Transverse colon (tissue), 4 donors: ENCODE measurements at regions not wholly inside any gene's neighbourhood (a gene's known extent, or its start where the extent isn't known, plus 50 kb on each side); places are given as distances from the start of the nearest gene placed in this dataset.
A peak's percentile ranks its signal among the peaks of the same experiment; 100 is the strongest.

Source experiments
- DNase-seq: peaks from one replicate; pipeline ENCODE4 v3.0.0-alpha.2; 2019
- H3K27ac ChIP-seq, 4 donors: fragments of 200-600 bp; sonication (generic); 2 replicates each; pipeline ENCODE4 v1.5.1; 2016 to 2018; ENCODE audit warnings: inconsistent platforms in 4 of 4
- H3K27me3 ChIP-seq: fragments of 200-600 bp; sonication (generic); 2 replicates; pipeline ENCODE4 v1.5.1; 2017; ENCODE audit warnings: inconsistent platforms
- H3K36me3 ChIP-seq, 4 donors: fragments of 200-600 bp; sonication (generic); 2 replicates each; pipeline ENCODE4 v1.5.1; 2017 to 2019; ENCODE audit warnings: inconsistent platforms in 4 of 4
- H3K4me1 ChIP-seq, 4 donors: fragments of 200-600 bp; sonication (generic); 2 replicates each; pipeline ENCODE4 v1.5.1; 2017 to 2020; ENCODE audit warnings: inconsistent platforms in 4 of 4
- H3K4me3 ChIP-seq, 4 donors: fragments of 200-600 bp; sonication (generic); 1 replicate in 1 of 4; 2 replicates in 3 of 4; pipeline versions ENCODE4 v1.5.1 to v1.6.1; 2017 to 2019; ENCODE audit warnings: inconsistent platforms in 4 of 4
- H3K9me3 ChIP-seq, 2 donors: fragments of 200-600 bp; sonication (generic); 2 replicates each; pipeline ENCODE4 v1.5.1; 2017 to 2019; ENCODE audit warnings: inconsistent platforms in 2 of 2
- EP300 ChIP-seq: sonication (generic); formaldehyde crosslinking; IDR thresholded peaks from one replicate; pipeline ENCODE4 v1.6.1; 2017; ENCODE audit warnings: antibody characterized with exemption, low read depth
- POLR2A ChIP-seq: fragments of 450-650 bp; IDR thresholded peaks from one replicate; pipeline ENCODE4 v1.6.1; 2016; ENCODE audit warnings: antibody characterized with exemption, mild to moderate bottlenecking, moderate library complexity
- POLR2AphosphoS5 ChIP-seq, 3 donors: sonication (generic); formaldehyde crosslinking; IDR thresholded peaks; one replicate each; pipeline ENCODE4 v1.6.1; 2016; ENCODE audit warnings: antibody characterized with exemption in 3 of 3
- WGBS, 2 donors: methylation state at CpG; one replicate each; pipeline ENCODE4 v1.1.5; 2018; ENCODE audit warnings: low coverage in 1 of 2; 5-methylcytosine and 5-hydroxymethylcytosine counted together
- in situ Hi-C, 4 donors: fragments of 200-750 bp; cut with MboI; loops; one replicate each; pipeline versions ENCODE4 v1.15.0 to v1.15.1; 2017; ENCODE audit warnings: low sequenced_read_pairs in 3 of 4, low pct_ligation_motif_present in 1 of 4, low pct_unique_long_range_greater_than_20kb in 1 of 4
- intact Hi-C: fragments of 100-400 bp; cut with DNase I; formaldehyde crosslinking; loops from one replicate; pipeline ENCODE4 v1.15.1; 2023; ENCODE audit warnings: low total_unique reads
- small RNA-seq, 4 donors: library from RNA; depleted of rRNA; stranded (forward); fragments of <200 nt; gene quantifications; one replicate each; pipeline ENCODE3, GENCODE V24; 2016
- TF ChIP-seq, protein P1 (sequence below), 5 experiments: fragments of 200-600 bp in 3 of 5; fragments of 450-650 bp in 2 of 5; sonication (generic) in 3 of 5; IDR thresholded peaks; 1 replicate in 2 of 5; 2 replicates in 3 of 5; pipeline ENCODE4 v1.5.1; 2016 to 2017; ENCODE audit warnings: antibody characterized with exemption in 5 of 5, inconsistent platforms in 3 of 5, mild to moderate bottlenecking in 2 of 5, moderate library complexity in 1 of 5

- intact Hi-C loops = no loop called here
- H3K27me3 ChIP-seq = no peaks in the 10 kb centered on the region
- H3K9me3 ChIP-seq = no peaks in the 10 kb centered on the region
- peaks cover 4 to 17% (median 9%) of the 10 kb centered on the region in 4 donors for H3K4me1 ChIP-seq
- H3K27ac ChIP-seq = peak overlapping the region in 3 of 4 donors; percentile 34 to 69 (median 38)
- TF ChIP-seq POLR2A = no peak
- TF ChIP-seq POLR2AphosphoS5 (IDR thresholded peaks at IDR 0.05) = no peak
- TF ChIP-seq, protein P1, sequence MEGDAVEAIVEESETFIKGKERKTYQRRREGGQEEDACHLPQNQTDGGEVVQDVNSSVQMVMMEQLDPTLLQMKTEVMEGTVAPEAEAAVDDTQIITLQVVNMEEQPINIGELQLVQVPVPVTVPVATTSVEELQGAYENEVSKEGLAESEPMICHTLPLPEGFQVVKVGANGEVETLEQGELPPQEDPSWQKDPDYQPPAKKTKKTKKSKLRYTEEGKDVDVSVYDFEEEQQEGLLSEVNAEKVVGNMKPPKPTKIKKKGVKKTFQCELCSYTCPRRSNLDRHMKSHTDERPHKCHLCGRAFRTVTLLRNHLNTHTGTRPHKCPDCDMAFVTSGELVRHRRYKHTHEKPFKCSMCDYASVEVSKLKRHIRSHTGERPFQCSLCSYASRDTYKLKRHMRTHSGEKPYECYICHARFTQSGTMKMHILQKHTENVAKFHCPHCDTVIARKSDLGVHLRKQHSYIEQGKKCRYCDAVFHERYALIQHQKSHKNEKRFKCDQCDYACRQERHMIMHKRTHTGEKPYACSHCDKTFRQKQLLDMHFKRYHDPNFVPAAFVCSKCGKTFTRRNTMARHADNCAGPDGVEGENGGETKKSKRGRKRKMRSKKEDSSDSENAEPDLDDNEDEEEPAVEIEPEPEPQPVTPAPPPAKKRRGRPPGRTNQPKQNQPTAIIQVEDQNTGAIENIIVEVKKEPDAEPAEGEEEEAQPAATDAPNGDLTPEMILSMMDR (IDR thresholded peaks at IDR 0.05) = no peak
- TF ChIP-seq EP300 = no peak
- in situ Hi-C loops = loop anchor here in 2 of 4 donors (25.0 kb wide), 1 partner anchor 1256 kb away; no protein-coding TSS in a partner anchor
- WGBS, 2 donors = 46 to 68% methylated on average over 4 of the region's 4 CpGs
- H3K36me3 ChIP-seq = no peaks in the 10 kb centered on the region
- no peak for DNase-seq
- H3K4me3 ChIP-seq = no peak overlapping the region
Measured at GRCh38 chr9:86406366-86406765, 52.2 kb upstream of the TUT7 start.

- peaks cover 4 to 17% (median 9%) of the 10 kb centered on the region in 4 donors for H3K4me1 ChIP-seq
- no peaks in the 10 kb centered on the region for H3K36me3 ChIP-seq
- DNase-seq = no peak
- intact Hi-C loops (no loop called here), in situ Hi-C loops (loop anchor here in 2 of 4 donors (25.0 kb wide), 1 partner anchor 1256 kb away; no protein-coding TSS in a partner anchor)
- 41 to 48% methylated on average over 4 of the region's 4 CpGs for WGBS, 2 donors
- H3K27me3 ChIP-seq = no peaks in the 10 kb centered on the region
- H3K4me3 ChIP-seq = no peak overlapping the region
- peak overlapping the region in 3 of 4 donors; percentile 34 to 69 (median 38) for H3K27ac ChIP-seq
- TF ChIP-seq POLR2AphosphoS5 (IDR thresholded peaks at IDR 0.05) = no peak
- TF ChIP-seq POLR2A = no peak
- TF ChIP-seq, protein P1 (IDR thresholded peaks at IDR 0.05) = no peak
- H3K9me3 ChIP-seq = no peaks in the 10 kb centered on the region
Measured at GRCh38 chr9:86405926-86406325, 51.7 kb upstream of the TUT7 start.

DNA sequence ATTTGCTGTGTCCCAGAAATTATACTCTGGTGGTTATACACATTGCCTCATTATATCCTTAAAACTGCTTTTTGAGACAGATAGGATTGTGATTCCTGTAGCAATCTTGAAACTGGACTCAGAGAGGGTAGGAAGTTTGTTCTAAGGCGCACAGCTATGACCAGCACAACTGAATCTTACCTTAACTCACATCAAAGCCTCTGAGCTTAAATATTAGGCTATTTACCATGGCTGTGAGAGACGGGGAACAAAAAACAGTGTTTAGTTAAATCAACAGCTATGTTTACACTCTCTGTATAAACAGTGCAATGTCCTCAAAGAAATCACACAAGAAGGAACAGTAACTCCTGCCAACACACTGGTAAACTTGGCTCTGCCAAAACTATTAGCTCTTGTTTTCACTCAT, 50.9 kb upstream of the TUT7 start:
- Histone ChIP-seq H3K27me3 (no peaks in the 10 kb centered on the region), H3K9me3 (no peaks in the 10 kb centered on the region), H3K27ac (no peak overlapping the region), H3K4me3 (no peak overlapping the region), H3K4me1 (peaks cover 4 to 17% (median 9%) of the 10 kb centered on the region in 4 donors), H3K36me3 (no peaks in the 10 kb centered on the region)
- 40% methylated on average over 2 of the region's 2 CpGs; no CpG with 5 or more reads in 1 of the 2 donors for WGBS, 2 donors
- DNase-seq = no peak
- intact Hi-C loops = no loop called here
- TF ChIP-seq POLR2AphosphoS5 (IDR thresholded peaks at IDR 0.05) (no peak), POLR2A (no peak), EP300 (no peak)
- TF ChIP-seq, protein P1 (IDR thresholded peaks at IDR 0.05) = no peak
- in situ Hi-C loops = loop anchor here in 2 of 4 donors (25.0 kb wide), 1 partner anchor 1257 kb away; no protein-coding TSS in a partner anchor

Small RNA genes lying in the stretch of these regions (small RNA-seq; reads per million reads assigned to genes)
- 0 reads per million in 4 donors for gene AL158828.1
- 0.14 to 0.83 (median 0.54) reads per million in 4 donors for gene RNU2-36P
